ENCODE measurements at regions not wholly inside any gene's neighbourhood (a gene's known extent, or its start where the extent isn't known, plus 50 kb on each side); places are given as distances from the start of the nearest gene placed in this dataset.

DNA sequence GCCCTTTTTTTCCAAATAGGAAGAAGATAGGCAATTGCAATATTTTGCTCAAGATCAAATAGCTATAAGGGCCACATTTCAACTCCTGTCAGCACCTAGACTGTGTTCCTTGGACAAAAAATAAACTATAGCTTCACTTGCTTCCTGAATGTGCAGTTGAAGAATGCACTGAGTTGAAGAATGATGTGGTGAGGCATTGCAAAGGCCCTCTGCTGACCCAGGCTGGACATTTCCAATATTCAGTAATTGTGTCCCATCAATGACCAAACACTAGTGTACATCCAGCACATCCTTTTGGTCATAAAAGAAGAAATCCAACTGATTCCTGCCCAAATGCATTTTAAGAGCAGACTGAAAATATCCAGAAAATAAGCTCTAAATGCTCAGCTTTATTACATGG, 424.8 kb upstream of the TGFBR2 start:
- no peak overlapping the region for H3K4me3 Mint-ChIP-seq
- Histone ChIP-seq H3K4me3 (ENCODE audit: low read length) (no peak overlapping the region), H3K36me3 (ENCODE audit: control insufficient read depth, insufficient read depth, low read length) (no peaks in the 10 kb centered on the region), H3K9me3 (ENCODE audit: control insufficient read depth, low read length) (no peaks in the 10 kb centered on the region), H3K27me3 (ENCODE audit: control insufficient read depth, insufficient read depth, low read length, poor library complexity, severe bottlenecking) (no peaks in the 10 kb centered on the region), H3K9ac (ENCODE audit: extremely low read depth, low read length, poor library complexity, severe bottlenecking) (no peak overlapping the region), H3K27ac (ENCODE audit: low read depth, low read length) (no peak overlapping the region), H3K4me1 (ENCODE audit: control insufficient read depth, insufficient read depth, low read length) (no peaks in the 10 kb centered on the region)
- no peaks in the 10 kb centered on the region for H3K36me3 Mint-ChIP-seq (ENCODE audit: low read depth)
- no peak for DNase-seq
- no peaks in the 10 kb centered on the region for H3K4me1 Mint-ChIP-seq
- no peaks in the 10 kb centered on the region for H3K9me3 Mint-ChIP-seq
- no peak for TF ChIP-seq CTCF (conservative IDR thresholded peaks at IDR 0.05)
- H3K27ac Mint-ChIP-seq = no peak overlapping the region
- no peaks in the 10 kb centered on the region for H3K27me3 Mint-ChIP-seq (ENCODE audit: insufficient read depth)

GRCh38 chr3:30183421-30183820, 423.0 kb upstream of the TGFBR2 start:
- Histone ChIP-seq H3K27ac (ENCODE audit: low read depth, low read length) (no peak overlapping the region), H3K9me3 (ENCODE audit: control insufficient read depth, low read length) (no peaks in the 10 kb centered on the region), H3K36me3 (ENCODE audit: control insufficient read depth, insufficient read depth, low read length) (no peaks in the 10 kb centered on the region), H3K4me3 (ENCODE audit: low read length) (no peak overlapping the region), H3K4me1 (ENCODE audit: control insufficient read depth, insufficient read depth, low read length) (no peaks in the 10 kb centered on the region), H3K27me3 (ENCODE audit: control insufficient read depth, insufficient read depth, low read length, poor library complexity, severe bottlenecking) (no peaks in the 10 kb centered on the region), H3K9ac (ENCODE audit: extremely low read depth, low read length, poor library complexity, severe bottlenecking) (no peak overlapping the region)
- Mint-ChIP-seq H3K4me3 (no peak overlapping the region), H3K27me3 (ENCODE audit: insufficient read depth) (no peaks in the 10 kb centered on the region), H3K27ac (no peak overlapping the region), H3K36me3 (ENCODE audit: low read depth) (no peaks in the 10 kb centered on the region), H3K4me1 (no peaks in the 10 kb centered on the region), H3K9me3 (no peaks in the 10 kb centered on the region)
- 100% methylated on average over 2 of the region's 2 CpGs; no CpG with 5 or more reads in 1 of the 2 experiments for WGBS, 2 experiments (ENCODE audit: insufficient coverage in 1 of 2, insufficient read length in 1 of 2)
- no peak for DNase-seq
- no peak for TF ChIP-seq CTCF (conservative IDR thresholded peaks at IDR 0.05)

DNA sequence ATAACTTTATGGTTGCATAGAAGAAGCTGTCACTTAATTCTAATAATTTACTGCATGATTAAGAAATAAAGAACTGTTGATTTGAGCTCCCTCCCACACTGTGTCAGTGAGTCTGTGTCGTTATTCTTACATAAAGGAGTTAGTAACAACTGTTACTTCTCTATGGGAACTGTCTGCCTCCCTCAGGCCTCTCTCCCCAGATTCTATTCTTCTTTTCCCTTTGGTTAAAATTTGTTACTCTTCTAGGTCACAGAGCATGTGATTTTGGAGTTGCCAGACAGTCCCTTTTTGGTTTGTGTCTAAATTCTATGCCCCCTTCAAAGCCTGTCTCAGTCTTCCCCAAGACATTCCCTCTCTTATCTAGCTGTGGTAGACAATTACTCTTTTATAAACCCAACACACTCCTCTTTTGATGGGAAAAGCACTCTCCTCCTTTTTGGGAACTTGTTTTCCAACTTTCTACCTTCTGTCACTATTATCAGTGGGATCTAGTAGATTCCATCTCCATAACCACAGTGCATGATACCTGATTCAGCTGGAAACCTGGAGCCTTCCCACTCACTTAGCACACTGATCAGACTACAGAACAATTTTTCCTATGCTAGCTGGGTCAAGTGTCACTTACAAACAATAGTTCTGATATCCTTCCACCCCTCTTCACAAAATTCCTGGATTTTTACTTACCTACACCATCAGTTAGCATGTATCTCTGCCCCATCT, 422.1 kb upstream of the TGFBR2 start:
- no peaks in the 10 kb centered on the region for H3K27me3 ChIP-seq (ENCODE audit: control insufficient read depth, insufficient read depth, low read length, poor library complexity, severe bottlenecking)

More for the DNA sequence above, 422.1 kb upstream of the TGFBR2 start:
- Mint-ChIP-seq H3K36me3 (ENCODE audit: low read depth) (no peaks in the 10 kb centered on the region), H3K4me1 (no peaks in the 10 kb centered on the region), H3K4me3 (no peak overlapping the region), H3K27me3 (ENCODE audit: insufficient read depth) (no peaks in the 10 kb centered on the region), H3K27ac (no peak overlapping the region), H3K9me3 (no peaks in the 10 kb centered on the region)
- Histone ChIP-seq H3K4me1 (ENCODE audit: control insufficient read depth, insufficient read depth, low read length) (no peaks in the 10 kb centered on the region), H3K36me3 (ENCODE audit: control insufficient read depth, insufficient read depth, low read length) (no peaks in the 10 kb centered on the region), H3K9ac (ENCODE audit: extremely low read depth, low read length, poor library complexity, severe bottlenecking) (no peak overlapping the region), H3K4me3 (ENCODE audit: low read length) (no peak overlapping the region), H3K27ac (ENCODE audit: low read depth, low read length) (no peak overlapping the region), H3K9me3 (ENCODE audit: control insufficient read depth, low read length) (no peaks in the 10 kb centered on the region)
- WGBS, 2 experiments (ENCODE audit: insufficient coverage in 1 of 2, insufficient read length in 1 of 2) = 95 to 100% methylated on average over 1 of the region's 1 CpG
- no peak for TF ChIP-seq CTCF (conservative IDR thresholded peaks at IDR 0.05)
- no peak for DNase-seq

Data from endodermal cell (in vitro differentiated cells).